DMS153 (cell line): ENCODE measurements at regions not wholly inside any gene's neighbourhood (a gene's known extent, or its start where the extent isn't known, plus 50 kb on each side); places are given as distances from the start of the nearest gene placed in this dataset.

Experiments used
- DNase-seq: peaks from one replicate; lab custom pipeline; 2025; lab: John Stamatoyannopoulos, UW

DNA sequence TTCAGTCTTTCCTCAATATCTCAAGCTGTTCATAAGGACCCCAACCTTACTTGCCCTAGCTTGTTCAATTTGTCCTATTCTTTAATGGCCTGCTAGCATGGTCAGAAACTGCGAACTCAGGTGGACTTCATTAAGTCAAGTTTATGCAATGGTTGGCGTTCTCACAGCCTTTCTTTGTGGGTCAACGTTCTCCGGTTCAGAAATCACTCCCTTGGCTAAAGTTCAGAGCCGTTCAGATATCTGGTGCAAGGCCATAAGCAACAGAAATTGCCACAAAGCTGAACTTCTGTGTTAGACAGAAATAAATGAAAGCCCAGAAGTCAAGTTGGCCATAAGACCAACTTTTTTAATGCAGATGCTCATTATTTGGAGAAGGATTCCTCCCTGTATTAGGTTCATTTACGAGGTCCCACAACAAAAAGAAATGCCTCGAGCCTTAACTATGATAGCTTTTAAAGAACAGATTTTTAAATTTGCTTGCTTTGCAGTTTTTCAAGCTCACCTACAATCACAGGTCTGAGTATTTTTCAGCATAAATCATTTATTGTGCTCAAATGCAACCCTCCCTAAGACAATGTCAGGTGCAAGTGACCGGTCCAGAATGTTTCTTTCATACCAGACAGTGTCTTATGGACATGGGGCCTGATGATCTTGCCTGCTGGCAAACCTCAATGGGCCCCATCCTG lies 140.2 kb upstream of the COL11A1 start:
- no peak for DNase-seq

DNA sequence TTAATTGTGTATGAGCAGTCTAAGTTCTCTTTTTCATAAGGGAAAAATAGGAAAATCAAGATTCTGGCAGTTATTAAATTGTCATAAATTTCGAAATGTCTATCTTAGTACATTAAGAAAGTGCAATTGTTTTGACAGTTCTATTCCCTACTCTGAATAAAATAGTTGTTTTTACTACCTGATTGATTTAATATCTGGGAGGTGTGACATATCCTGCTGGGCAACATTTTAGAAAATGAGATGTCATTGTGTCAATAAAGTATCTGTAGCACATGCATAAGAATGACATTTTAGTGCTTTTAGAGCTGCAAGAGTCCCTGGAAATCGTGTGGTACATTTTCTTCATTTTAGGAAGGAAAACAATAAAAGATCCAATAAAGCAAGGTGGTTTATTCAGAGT lies 139.2 kb upstream of the COL11A1 start:
- DNase-seq, result no peak

DNA sequence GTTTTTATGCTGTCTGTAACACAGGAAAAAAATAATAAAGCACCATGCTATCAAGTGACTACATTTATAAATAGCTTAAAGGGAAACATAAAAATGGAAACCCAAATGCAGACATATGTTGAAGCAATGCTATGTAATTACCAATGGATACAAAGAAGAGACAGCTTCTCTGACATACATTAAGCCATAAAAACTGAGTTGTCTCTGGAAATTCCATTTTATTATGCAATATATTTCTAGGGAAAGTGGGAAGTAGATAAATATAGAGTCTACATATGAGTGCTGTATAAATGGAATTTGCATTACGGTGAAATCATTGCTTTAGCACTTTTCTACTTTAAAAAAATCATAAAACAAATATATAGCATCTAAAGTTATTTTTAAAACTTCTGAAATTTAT lies 135.2 kb upstream of the COL11A1 start:
- no peak for DNase-seq

DNA sequence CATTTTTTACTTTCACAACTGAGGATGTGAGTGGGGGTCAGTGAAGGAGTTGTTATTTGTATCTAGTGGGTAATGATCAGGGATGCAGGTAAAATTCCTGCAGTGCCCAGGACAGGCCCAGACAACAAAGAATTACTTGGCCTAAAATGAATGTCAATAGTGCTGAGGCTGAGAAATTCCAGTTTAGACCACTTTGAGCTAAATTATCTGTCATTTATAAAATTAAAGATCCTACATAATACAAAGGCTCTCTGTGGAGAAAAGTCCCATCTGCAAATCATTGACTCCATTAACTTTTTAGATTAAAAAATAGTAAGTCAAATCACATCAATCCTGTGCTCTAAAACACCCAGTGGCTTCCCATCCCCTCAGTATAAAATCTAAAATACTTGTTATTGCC lies 130.7 kb upstream of the COL11A1 start:
- DNase-seq, result no peak

GRCh38 chr1:103230061-103230460 lies 121.7 kb upstream of the COL11A1 start:
- DNase-seq, result no peak

- no peak for DNase-seq
Observed at GRCh38 chr1:103220631-103221041, 112.3 kb upstream of the COL11A1 start.

DNA sequence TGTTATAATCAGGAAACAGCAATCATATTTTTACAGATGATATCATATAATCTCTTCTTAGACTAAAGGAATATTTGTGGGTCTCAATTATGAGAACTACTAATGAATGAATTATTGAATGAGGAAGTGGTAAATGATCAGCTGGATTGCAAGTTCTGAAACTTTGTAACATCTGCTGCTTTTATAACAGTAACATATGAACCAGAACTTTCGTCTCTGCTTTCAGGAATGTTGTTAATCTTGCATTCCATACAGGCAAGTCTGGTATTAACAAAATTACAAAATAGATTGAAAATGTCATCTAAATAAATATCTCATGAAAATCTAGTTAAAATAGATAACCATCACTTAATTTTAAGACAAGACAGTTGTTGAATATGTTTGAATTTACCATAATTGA lies 110.5 kb upstream of the COL11A1 start:
- DNase-seq, result no peak

- no peak for DNase-seq
Observed at GRCh38 chr1:103218369-103218768, 110.0 kb upstream of the COL11A1 start.

DNA sequence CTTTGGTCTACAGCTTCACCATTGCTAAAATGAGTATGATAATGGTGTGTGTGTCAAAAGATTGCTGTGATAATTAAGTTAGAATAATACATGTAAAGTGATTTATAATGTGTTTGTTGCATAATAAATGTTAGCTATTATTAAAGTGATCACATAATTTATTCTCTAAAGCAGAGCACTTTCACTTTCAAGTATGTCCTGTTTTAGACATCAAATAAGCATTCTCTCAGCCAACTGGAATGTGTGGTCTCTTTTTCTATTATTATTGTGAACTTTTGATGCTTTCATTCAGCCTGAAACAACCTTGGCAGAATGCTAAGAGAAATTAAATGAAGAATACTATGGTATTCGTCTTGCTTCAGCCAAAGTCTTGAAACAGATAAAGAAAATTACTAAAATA lies 102.8 kb upstream of the COL11A1 start:
- no peak for DNase-seq

- no peak for DNase-seq
Observed at GRCh38 chr1:103208844-103209243, 100.5 kb upstream of the COL11A1 start.

- DNase-seq, result no peak
Observed at GRCh38 chr1:103199001-103199400, 90.7 kb upstream of the COL11A1 start.

DNA sequence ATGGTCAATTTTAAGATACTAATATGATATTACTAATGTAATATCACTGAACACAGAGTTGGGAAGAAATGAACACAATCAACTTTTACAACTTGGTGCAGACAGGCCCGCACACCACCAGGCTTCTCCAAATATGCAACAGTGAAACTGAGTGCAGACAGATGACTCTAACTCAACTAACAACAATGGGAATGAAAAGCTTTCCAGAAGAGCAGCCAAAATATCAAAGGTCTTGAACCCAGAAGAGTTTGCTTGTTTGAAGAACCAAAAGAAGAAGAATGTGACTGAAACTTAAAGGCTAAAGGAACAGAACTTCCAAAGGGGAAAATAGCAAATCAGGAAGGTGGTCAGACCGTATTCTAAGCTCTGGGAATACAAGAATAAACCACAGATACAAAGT lies 89.8 kb upstream of the COL11A1 start:
- no peak for DNase-seq

- DNase-seq, result no peak
Observed at GRCh38 chr1:103197216-103197615, 88.9 kb upstream of the COL11A1 start.

DNA sequence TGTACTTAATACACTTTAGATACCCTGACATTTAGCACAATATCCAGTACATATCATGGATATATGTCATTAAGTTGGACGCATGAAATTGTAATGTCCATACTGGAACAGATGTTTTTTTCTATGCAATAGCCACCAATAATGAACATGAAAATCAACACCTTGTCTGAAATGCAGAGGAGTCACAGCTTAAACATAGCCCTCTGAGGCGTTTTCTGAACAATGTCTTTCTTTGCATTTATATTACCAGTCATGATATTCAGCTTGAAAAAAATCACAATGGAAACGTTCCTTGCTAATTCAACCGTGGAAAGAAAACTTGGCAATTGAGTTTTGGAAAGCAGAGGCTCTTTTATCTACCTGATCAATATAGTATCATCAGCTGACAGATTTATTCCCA lies 86.7 kb upstream of the COL11A1 start:
- no peak for DNase-seq

DNA sequence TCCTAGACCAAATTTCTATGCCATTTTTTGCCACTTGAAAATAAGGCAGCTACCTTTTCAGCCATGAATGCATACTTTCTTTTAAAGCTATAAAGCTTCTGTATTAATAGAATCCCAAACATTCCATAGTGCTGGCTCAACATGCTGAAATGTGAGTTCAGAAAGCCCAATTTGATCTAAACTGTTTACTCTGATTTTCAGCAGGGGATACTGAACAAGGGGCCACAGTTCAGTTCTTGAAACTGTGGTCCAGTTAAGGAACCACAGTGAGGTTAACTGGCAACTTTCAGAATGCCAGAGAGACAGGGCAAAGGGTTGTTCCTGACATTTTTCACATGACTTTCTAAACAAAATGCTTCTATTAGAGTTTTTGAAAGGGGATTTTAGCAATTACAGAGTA lies 85.7 kb upstream of the COL11A1 start:
- DNase-seq, result no peak

DNA sequence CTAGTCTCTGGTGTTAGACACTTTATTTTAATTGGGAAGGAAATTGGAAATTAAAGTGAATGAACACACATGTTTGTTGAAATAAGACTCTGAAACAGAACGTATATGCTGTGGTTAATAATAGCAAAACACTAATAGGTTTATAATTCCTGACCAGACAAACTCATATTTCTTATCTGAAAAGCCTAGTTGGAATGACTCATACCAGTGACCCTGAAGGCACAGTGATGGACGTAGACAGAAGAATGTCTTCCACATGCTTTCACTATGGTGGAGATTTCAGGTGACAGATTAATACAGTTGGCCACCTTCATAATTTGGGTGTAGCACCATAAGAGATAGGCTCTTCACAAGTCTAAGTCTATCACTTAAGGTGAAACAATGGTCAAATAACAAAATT lies 83.0 kb upstream of the COL11A1 start:
- no peak for DNase-seq

DNA sequence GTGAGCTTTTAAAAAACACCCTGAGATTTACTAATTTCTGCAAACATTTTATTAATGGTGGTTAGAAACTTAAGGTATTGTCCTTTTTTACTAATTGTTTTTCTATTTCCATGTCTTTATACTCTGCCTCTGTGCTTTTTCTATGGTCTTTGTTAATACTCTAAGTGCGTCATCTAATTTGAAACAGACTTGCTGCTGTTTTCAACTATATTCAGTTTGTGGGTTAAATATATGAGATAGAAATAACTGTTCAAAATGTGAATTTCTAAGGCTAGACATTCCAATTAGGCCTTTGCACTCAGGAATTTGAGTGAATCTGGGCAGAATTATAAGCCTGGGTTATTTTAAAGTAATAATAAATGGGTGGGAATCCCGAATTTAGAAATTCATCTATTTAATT lies 82.4 kb upstream of the COL11A1 start:
- no peak for DNase-seq

DNA sequence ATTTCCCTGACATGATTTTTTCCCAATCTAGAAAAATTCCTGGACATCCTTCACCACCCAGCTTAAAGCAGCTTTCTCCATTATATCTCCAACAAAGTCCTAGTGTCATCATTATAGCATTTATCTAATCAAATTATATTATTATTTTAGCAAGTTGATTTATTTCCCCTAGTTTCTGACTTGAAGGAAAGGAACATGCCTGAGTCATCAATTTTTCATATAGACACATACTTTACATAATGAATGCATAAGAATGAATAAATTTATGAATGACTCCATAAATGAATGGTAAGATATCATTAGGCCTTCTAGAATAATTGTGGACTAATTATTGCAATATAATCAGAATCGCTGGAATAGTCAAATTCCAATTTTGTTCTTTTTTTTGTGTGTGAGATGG lies 79.4 kb upstream of the COL11A1 start:
- DNase-seq, result no peak

DNA sequence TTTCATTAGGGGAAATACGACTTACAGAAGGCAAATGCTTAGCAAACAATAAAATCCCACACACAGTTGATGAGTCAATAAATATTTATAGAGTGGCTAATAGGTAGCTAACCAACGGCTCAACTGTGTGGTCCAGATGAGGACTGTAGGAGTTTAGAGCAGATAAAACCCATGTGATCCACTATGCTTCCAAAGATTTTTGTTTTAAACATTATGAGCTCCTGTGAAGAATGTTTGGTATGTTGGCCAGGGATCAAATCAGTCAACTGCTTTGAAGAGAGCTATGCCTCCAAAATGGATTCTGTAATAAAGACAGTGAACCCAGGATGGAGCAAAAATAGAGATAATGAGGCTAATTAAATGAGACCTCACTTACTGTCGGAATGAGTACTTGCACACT lies 72.3 kb upstream of the COL11A1 start:
- no peak for DNase-seq

GRCh38 chr1:103177108-103177775 lies 68.9 kb upstream of the COL11A1 start:
- no peak for DNase-seq

DNA sequence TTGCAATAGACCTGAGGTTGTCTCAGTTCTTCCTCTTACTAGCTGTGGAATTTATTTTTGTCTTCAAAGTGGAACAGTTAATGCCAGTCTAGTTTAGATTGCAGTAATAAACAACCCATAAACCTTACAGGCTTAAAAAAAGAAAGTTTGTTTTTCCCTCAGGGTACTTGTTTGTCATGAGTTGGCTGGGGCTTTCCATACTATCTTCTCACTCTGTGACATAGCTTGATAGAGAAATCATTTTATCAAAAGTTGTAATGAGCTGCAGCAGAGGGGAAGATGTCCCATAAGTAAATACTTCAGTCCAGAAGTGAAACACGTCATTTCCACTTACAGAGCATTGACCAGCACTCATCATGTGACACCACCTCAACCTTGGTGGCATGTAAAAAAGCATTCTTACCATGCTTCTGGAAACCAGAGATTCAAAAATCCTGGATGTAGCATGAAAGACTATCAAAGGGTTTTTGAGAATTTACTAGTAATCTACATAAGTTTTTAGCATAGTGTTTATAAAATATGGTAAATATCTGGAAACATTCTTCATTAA lies 62.8 kb upstream of the COL11A1 start:
- DNase-seq, result no peak

- no peak for DNase-seq
Observed at GRCh38 chr1:103170609-103171008, 62.3 kb upstream of the COL11A1 start.

DNA sequence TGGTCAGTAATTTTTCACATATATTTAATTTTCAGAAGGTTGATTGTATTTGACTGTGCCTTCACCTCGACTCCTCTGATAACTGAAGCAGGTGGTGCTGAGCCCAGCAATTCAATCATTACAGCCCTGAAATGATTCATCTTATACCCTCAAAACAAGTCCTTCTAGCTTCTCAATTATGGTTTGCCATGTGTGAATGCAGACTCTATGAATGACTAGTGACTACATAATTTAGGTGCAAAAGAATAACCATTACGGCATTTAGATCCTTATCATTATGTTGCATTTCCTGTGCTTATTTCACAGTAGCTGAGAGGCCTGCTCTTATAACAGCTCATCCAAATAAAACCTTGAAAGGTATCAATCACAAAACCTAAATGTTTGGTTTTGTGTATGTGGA lies 54.0 kb upstream of the COL11A1 start:
- DNase-seq, result peak; percentile 10

GRCh38 chr1:103160281-103160680 lies 52.0 kb upstream of the COL11A1 start:
- no peak for DNase-seq
